AG09319 (cell line): ENCODE measurements at regions not wholly inside any gene's neighbourhood (a gene's known extent, or its start where the extent isn't known, plus 50 kb on each side); places are given as distances from the start of the nearest gene placed in this dataset.
"Not testable (repeated sequence)": the region's sequence is repeated elsewhere in the genome, so short reads cannot be mapped to it uniquely, and the experiment has no call there.

ENCODE experiments used
- DNase-seq: peaks from one replicate; pipeline ENCODE4 v3.0.0-alpha.2; 2010; ENCODE audit warnings: low read depth; ENCODE audit errors: extremely low read depth
- CTCF ChIP-seq: IDR thresholded peaks from 2 replicates; pipeline ENCODE4 v1.5.1; 2011; ENCODE audit warnings: low read depth, mild to moderate bottlenecking, inconsistent platforms, low read length, moderate library complexity

DNA sequence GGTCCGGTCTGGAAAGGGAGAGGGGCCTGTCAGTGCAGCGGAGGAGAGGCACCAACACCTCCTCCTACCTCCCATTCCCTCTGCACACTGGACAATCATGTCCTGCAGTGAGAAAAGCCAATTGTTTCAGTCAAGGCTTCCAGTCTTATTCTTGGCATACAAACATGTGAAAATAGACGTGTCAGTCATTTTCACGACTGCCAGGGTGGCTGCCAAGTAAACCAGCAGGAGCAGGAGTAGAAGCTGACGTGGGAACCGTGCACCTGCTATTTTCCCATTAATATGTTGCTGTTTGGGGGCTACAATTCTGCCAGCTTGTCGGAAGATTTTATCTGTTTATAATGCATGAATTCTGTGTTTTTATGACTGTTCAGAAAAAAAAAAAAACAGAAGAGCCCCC is 202.3 kb downstream of the SPP2 start:
- TF ChIP-seq CTCF: no peak
- no peak for DNase-seq

DNA sequence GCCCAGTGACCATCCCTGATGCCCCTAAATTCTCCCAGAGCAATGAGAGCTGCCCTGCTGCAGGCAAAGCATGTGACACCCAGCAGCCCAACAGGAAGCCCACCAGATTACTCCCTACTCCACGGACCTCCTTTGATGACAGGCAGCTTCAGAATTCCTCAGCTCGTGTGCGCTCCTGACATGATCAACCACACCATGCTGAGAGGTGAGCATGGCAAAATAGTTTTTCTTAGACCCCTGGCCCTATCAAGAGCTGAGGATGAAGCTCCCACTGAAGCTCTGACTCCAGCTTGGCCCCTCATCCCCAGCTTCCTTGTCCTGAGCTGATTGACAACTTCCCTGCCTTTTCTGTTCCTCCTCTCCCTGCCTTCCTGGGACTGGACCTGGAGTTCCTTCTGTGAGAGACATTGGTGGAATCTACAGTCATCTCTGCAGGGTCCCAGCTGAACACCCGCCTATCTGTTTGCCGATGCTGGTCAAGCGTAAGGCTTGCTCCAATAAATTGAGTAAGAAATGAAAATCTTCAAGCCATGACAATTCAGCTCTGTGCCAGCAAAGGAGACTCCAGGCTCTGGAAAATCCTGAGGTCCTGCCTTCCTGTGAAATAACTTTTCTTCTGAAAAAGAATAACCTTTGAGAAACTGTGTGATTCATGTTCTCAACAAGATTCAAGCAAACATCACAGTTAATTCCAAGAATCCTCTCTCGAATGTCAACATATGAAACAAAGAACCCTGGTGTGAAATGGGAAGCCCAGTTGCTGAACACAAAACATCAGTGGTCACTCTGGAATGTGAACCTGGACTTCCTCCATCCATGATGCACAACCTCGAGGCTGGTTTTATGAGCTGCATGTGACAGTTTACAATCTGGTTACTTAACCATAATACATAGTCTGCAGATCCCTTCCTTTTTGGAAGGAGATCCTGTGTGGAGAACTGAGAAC is 201.1 kb downstream of the SPP2 start:
- peak; percentile 74 for DNase-seq
- no peak for TF ChIP-seq CTCF

DNA sequence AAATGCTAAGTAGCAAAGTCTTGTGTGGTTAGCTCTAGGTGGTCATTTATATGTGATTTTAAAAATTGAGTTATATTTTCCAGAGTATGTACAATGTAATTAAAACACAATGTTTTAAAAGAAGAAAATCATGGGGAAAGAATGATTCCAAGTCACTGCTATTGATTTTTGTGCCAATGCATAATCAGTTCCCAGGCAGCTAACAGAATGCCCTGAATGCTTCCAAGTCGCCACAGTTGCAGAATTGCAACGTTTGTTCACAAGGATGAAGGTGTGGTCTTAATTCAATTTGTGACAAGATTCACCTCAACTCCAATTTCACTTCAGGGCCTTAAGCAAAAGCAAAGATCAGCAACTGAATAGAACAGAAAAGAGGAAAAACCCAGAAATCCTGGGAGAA is 200.4 kb downstream of the SPP2 start:
- no peak for TF ChIP-seq CTCF
- no peak for DNase-seq

- no peak for DNase-seq
- TF ChIP-seq CTCF: no peak
Measured at GRCh38 chr2:234249873-234250272, 199.4 kb downstream of the SPP2 start.

DNA sequence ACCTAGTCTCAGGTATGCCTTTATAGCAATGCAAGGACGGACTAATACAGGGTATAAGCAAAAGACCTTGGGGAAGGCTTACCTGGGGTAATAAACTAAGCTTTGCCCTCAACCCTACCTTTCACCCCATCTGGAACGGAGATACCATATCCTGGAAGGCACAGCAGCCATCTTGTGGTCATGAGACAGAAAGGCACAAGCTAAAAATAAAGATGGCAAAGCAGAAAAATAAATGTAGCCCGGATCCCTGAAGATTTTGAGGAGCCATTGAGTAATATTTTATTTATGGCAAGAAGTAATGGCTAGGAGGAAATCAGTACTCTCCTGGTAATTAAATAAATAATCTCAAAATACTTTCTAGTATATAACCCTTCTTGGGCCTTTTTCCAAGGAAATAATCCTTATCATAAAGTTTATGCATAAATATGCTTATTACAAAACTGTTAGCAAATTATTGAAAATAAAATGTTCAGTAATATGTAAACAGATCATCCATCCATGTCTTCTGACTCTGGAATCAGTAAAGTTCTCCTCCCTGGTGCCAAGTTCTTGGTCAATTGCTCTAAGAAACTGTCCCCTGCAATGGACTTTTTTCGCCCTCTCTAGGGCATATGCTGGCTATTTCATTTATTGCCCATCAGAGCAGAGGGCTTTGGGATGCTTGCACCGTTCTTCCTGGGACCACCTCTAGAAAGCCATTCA is 198.7 kb downstream of the SPP2 start:
- no peak for TF ChIP-seq CTCF
- no peak for DNase-seq

DNA sequence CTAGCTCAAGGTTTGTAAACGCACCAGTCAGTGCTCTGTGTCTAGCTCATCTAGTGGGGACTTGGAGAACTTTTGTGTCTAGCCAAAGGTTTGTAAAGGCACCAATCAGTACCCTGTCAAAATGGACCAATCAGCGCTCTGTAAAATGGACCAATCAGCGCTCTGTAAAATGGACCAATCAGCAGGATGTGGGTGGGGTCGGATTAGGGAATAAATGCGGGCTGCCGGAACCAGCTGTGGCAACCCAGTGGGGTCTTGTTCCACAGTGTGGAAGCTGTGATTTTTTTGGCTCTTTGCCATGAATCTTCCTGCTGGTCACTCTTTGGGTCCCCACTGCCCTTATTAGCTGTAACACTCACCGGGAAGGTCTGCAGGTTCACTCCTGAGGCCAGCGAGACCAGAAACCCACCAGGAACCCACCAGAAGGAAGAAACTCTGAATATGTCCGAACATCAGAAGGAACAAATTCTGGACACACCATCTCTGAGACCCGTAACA is 197.8 kb downstream of the SPP2 start:
- DNase-seq: not testable (repeated sequence)

DNA sequence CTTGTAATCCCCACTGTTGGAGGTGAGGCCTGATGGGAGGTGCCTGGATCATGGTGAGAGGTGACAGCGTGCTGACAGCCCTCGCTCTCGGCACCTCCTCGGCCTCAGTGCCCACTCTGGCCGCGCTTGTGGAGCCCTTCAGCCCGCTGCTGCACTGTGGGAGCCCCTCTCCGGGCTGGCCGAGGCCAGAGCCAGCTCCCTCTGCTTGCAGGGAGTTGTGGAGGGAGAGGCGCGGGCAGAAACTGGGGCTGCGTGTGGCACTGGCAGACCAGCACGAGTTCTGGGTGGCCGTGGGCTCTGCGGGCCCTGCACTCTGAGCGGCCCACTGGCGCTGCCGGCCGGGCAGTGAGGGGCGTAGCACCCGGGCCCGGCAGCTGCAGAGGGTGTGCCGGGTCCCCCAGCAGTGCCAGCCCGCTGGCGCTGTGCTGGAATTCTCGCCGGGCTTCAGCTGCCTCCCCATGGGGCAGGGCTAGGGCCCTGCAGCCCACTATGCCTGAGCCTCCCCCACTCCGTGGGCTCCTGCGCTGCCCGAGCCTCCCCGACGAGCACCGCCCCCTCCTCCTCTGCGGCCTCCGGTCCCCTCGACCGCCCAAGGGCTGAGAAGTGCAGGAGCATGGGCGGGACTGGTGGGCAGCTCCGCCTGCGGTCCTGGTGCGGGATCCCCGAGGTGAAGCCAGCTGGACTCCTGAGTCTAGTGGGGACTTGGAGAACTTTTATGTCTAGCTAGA is 197.1 kb downstream of the SPP2 start:
- no peak for TF ChIP-seq CTCF
- DNase-seq: no peak
